ENCODE measurements at regions not wholly inside any gene's neighbourhood (a gene's known extent, or its start where the extent isn't known, plus 50 kb on each side); places are given as distances from the start of the nearest gene placed in this dataset.
"Not testable (repeated sequence)": the region's sequence is repeated elsewhere in the genome, so short reads cannot be mapped to it uniquely, and the experiment has no call there.

GRCh38 chr1:22196041-22196440, 53.1 kb upstream of the WNT4 start:
- no peak for DNase-seq (ENCODE audit: low read depth in 2 of 2)

GRCh38 chr1:22196641-22197040, 53.7 kb upstream of the WNT4 start:
- DNase-seq (ENCODE audit: low read depth in 2 of 2), result no peak

- DNase-seq (ENCODE audit: low read depth in 2 of 2), result no peak
Observed at GRCh38 chr1:22197644-22198043, 54.7 kb upstream of the WNT4 start.

GRCh38 chr1:22201023-22201422, 58.1 kb upstream of the WNT4 start:
- no peak for DNase-seq (ENCODE audit: low read depth in 2 of 2)

- DNase-seq (ENCODE audit: low read depth in 2 of 2), result no peak
Observed at GRCh38 chr1:22203335-22203734, 60.4 kb upstream of the WNT4 start.

- no peak for DNase-seq (ENCODE audit: low read depth in 2 of 2)
Observed at GRCh38 chr1:22204057-22204840, 61.4 kb upstream of the WNT4 start.

- no peak for DNase-seq (ENCODE audit: low read depth in 2 of 2)
Observed at GRCh38 chr1:22204989-22205913, 62.4 kb upstream of the WNT4 start.

GRCh38 chr1:22206551-22207125, 63.7 kb upstream of the WNT4 start:
- DNase-seq (ENCODE audit: low read depth in 2 of 2), result no peak

- DNase-seq (ENCODE audit: low read depth in 2 of 2), result no peak
Observed at GRCh38 chr1:22207511-22208267, 64.8 kb upstream of the WNT4 start.

- no peak for DNase-seq (ENCODE audit: low read depth in 2 of 2)
Observed at GRCh38 chr1:22208268-22208972, 65.5 kb upstream of the WNT4 start.

- DNase-seq (ENCODE audit: low read depth in 2 of 2), result no peak
Observed at GRCh38 chr1:22208973-22209378, 66.1 kb upstream of the WNT4 start.

GRCh38 chr1:22210176-22210575, 67.3 kb upstream of the WNT4 start:
- no peak for DNase-seq (ENCODE audit: low read depth in 2 of 2)

GRCh38 chr1:22210636-22211035, 67.7 kb upstream of the WNT4 start:
- DNase-seq (ENCODE audit: low read depth in 2 of 2), result no peak

- DNase-seq (ENCODE audit: low read depth in 2 of 2), result not testable (repeated sequence)
Observed at GRCh38 chr1:22211459-22211858, 68.6 kb upstream of the WNT4 start.

- no peak for DNase-seq (ENCODE audit: low read depth in 2 of 2)
Observed at GRCh38 chr1:22212400-22213233, 69.7 kb upstream of the WNT4 start.

GRCh38 chr1:22216210-22216883, 73.5 kb upstream of the WNT4 start:
- no peak for DNase-seq (ENCODE audit: low read depth in 2 of 2)

- DNase-seq (ENCODE audit: low read depth in 2 of 2), result no peak
Observed at GRCh38 chr1:22216966-22217365, 74.1 kb upstream of the WNT4 start.

GRCh38 chr1:22217811-22218460, 75.0 kb upstream of the WNT4 start:
- DNase-seq (ENCODE audit: low read depth in 2 of 2), result no peak

- no peak for DNase-seq (ENCODE audit: low read depth in 2 of 2)
Observed at GRCh38 chr1:22218618-22219250, 75.8 kb upstream of the WNT4 start.

Measured in stimulated activated CD8-positive, alpha-beta memory T cell treated with anti-CD3 and anti-CD28 coated beads, Interleukin-2, amount 100 ng/mL, for 48 hours (primary cell).